Astrocyte of the spinal cord (primary cell): ENCODE measurements at regions not wholly inside any gene's neighbourhood (a gene's known extent, or its start where the extent isn't known, plus 50 kb on each side); places are given as distances from the start of the nearest gene placed in this dataset.

Experiments used
- DNase-seq: peaks from one replicate; pipeline ENCODE4 v3.0.0; 2011; ENCODE audit warnings: low read depth, low spot score
- H3K4me3 ChIP-seq: 2 replicates; pipeline ENCODE4 v1.5.1; 2011; ENCODE audit warnings: low read depth, mild to moderate bottlenecking, low read length, moderate library complexity
- in situ Hi-C: cut with HindIII; loops from 2 replicates; pipeline ENCODE4 v1.10.0; 2017; ENCODE audit warnings: low sequenced_read_pairs
- TF ChIP-seq, protein P1 (sequence below): IDR thresholded peaks from 2 replicates; pipeline ENCODE4 v1.5.1; 2012; ENCODE audit warnings: low read depth, mild to moderate bottlenecking, low read length, inconsistent platforms

DNA sequence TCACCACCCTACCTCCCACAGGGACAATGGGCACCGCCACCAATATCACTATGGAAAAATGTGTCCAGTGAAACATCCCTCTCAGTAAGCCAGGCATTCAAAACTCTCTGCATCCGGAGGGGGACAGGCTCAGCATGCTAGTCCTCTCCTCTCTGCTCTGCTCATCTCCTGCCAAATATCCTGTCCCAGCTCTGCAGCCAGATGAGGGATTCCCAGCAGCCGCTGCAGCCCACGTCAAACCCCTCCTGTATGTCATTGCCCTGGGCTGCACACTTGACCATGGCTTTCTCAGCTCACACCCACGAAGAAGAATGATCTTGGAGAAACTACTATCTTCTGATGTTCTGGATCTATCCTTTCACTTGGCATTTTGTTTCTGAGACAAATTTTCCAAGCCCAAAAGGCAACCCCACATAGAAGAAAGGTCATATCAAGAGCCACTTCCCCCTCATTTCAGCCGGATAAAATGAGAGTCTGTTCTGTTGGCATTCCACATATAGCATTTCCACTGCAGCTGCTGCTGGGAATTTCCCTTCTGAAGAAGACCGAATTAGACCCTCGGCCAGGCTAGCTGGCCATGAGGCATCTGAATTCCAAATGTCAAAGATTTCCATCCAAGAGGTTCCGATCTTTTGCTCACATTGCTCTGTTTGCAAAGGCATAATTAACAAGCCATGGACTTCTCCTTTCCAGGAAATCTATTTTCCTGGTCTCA, 338.0 kb downstream of the ACTL7B start:
- no peak for DNase-seq
- TF ChIP-seq, protein P1, sequence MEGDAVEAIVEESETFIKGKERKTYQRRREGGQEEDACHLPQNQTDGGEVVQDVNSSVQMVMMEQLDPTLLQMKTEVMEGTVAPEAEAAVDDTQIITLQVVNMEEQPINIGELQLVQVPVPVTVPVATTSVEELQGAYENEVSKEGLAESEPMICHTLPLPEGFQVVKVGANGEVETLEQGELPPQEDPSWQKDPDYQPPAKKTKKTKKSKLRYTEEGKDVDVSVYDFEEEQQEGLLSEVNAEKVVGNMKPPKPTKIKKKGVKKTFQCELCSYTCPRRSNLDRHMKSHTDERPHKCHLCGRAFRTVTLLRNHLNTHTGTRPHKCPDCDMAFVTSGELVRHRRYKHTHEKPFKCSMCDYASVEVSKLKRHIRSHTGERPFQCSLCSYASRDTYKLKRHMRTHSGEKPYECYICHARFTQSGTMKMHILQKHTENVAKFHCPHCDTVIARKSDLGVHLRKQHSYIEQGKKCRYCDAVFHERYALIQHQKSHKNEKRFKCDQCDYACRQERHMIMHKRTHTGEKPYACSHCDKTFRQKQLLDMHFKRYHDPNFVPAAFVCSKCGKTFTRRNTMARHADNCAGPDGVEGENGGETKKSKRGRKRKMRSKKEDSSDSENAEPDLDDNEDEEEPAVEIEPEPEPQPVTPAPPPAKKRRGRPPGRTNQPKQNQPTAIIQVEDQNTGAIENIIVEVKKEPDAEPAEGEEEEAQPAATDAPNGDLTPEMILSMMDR, result no peak
- in situ Hi-C loops, result no loop called here
- H3K4me3 ChIP-seq, result no peak overlapping the region

DNA sequence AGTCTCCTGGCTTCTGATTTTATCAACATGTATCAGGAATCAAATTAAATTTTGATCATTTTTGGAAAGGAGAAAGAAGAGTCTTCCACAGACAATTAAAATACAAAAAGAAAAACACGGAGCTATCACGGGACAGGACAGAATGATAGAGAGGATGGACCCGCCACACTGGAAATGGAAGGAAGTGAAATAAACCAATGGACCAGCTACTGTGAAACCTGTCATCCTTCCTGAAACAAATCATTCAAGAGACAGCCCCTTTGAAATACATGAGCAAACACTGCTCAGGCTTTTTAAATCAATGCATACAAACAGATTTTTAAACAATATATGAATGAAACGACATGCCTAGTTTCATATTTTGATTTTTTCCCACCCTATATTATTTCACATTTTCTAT, 339.4 kb downstream of the ACTL7B start:
- no peak overlapping the region for H3K4me3 ChIP-seq
- TF ChIP-seq, protein P1, result no peak
- in situ Hi-C loops, result no loop called here
- no peak for DNase-seq

- H3K4me3 ChIP-seq, result no peak overlapping the region
- no peak for DNase-seq
- TF ChIP-seq, protein P1, result no peak
- in situ Hi-C loops, result no loop called here
Measured at GRCh38 chr9:108515856-108516255, 339.9 kb downstream of the ACTL7B start.

DNA sequence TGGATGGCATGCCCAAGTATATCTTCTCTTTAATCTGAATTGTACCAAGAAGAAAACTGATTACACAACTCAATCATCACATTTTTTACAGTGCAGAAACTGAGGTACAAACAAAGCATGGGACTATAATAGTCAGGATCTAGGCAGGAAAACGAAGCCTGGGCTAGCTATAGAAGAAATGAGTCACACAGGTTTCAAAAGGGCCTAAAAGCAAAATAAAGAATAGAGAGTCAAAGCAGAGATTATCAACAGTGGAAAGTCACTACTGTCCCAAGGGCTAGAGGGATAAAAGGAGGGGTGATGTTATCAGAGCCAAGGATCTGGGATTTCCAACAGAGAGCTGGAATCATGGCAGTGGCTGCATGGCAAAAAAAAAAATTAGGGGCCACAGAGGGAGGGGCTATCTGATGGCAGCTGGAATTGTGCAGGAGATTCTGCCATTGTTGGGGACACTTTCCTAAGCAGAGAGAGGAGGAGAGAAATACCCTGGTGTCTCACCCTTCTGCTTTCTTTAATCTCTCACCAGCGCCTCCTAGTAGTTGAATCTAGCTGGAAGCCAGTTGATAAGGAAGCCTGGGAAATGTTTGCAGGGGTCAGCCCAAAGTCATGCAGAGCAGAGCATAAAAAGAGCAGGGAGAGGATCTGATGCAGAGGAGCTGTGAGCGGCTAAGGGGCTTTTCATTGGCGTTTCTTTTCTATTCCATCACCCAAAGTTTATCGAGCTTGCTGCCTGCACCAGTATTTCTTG, 343.2 kb downstream of the ACTL7B start:
- in situ Hi-C loops, result no loop called here
- TF ChIP-seq, protein P1, result no peak
- no peak for DNase-seq
- H3K4me3 ChIP-seq, result no peak overlapping the region

DNA sequence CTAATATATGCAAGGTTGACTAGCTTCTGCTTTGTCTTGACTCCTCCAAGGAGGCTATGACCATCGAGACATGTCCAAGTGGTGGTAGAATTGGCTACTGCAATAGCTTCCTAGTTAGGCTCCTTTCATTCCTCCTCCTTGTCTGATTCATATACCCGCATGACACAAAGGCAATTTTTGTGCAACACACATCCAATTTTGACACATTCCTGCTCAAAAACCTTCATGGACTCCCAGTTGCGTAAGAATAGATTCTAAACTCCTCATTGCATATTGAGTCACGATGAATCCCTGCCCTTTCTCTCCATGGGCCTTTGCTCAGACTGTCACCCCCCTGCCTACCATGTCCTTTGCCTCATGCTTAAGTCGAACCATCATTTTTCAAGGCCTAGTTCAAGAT, 344.5 kb downstream of the ACTL7B start:
- TF ChIP-seq, protein P1, result no peak
- in situ Hi-C loops, result no loop called here
- no peak for DNase-seq
- H3K4me3 ChIP-seq, result no peak overlapping the region

DNA sequence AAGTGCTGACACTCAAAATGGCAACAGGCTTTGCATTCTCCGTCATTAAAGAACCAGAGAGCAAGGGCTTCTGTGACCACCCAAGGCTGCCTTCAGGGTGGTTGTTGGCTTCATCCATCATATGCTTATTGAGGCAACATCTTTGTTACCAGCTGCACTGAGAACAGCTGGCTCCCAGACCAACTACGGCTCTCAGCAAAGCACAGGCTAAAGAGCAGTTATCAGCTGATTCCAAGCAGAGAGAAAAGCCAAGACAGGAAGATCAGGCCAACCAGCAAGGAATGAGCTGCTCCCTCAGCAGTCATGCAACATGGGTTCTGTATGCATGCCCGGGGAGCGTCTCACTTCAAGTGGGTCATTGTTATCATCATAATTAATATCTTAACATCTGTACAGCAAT, 358.9 kb downstream of the ACTL7B start:
- H3K4me3 ChIP-seq, result no peak overlapping the region
- TF ChIP-seq, protein P1, result no peak
- in situ Hi-C loops, result no loop called here

More for the DNA sequence above, 358.9 kb downstream of the ACTL7B start:
- DNase-seq, result no peak
